CMK (cell line): ENCODE measurements at regions not wholly inside any gene's neighbourhood (a gene's known extent, or its start where the extent isn't known, plus 50 kb on each side); places are given as distances from the start of the nearest gene placed in this dataset.
A peak's percentile ranks its signal among the peaks of the same experiment; 100 is the strongest.

Source experiments
- DNase-seq: peaks from one replicate; pipeline ENCODE4 v3.0.0-alpha.2; 2010; ENCODE audit warnings: low read depth

DNA sequence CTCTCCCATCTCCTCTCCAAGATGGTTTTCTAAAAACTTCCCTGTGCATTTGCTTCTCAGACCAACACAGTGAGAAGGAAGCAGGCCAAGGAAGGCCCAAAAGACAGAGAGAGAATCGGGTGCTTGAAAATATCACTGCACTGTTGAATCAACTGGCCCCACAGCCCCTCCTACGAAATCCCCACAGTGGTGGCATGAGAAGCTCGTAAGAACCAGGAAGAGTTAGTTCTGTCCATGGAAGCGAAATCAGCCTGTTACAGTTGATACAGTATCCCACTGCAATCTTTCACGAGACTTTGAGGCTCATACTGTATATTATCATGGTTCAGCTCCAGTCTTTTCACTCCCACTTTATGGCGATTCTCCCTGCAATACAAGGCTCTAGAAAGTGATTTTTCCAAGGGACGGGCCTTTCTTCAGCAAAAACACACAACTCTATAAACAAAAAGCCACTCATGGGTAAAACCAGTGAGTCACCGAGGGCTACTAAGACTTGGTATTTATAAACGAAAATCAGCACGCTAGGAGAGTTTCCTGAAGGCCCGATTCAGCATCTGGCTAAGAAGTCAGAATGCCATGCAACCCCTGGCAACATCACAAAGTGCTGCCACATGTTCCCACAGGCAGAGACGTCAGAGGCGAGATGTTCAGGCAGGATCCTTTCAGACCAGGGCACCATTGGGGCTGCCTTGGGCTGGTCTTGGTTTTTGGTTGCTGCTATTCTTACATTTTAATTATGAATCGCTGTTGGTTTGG is 185.7 kb downstream of the IRX5 start:
- DNase-seq, result no peak

DNA sequence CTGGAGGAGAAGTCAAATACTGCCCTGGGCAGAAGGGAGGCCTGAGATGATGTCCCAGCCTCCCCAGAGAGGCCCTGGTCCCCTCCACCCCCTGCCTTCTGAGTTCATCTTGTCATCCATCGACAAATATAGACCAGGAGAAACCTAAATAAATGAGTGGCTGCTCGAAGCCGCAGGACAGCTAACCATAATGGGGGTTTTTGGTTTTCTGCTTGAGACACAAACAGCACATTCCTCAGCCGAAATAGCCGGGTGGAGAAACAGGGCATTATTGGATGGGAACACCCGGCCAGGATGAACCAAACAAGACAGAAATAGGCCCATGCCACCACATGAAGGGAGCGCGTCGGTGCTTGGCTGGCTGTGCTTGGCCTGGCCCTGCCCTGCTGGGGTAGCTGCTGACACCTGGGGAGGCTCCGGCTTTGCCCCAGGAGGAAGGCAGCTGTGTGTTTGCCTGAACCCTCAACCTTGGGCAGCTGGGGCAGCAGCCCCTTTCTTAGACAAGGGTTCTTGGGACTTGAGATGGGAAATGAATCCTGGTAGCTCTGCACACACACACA is 188.1 kb downstream of the IRX5 start:
- no peak for DNase-seq

DNA sequence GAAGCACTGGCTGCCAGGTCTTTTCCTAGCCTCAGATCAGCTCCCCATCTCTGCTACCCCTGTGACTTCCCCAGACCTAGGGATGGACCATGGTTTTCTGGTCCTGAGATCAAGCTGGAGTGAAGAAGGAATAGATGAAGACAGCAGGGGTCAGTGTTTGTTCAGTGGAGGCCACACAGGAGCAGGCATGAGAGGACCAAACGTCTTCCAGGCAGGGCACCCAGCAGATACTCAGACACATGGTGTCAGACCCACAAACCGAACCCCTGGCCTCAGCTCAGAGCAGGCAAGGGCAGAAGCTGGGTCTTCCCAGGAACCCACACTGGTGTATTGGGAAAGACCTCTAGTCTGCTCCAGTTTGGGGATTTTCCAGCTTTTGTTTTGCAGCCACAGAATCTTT is 189.7 kb downstream of the IRX5 start:
- DNase-seq, result peak; percentile 7

DNA sequence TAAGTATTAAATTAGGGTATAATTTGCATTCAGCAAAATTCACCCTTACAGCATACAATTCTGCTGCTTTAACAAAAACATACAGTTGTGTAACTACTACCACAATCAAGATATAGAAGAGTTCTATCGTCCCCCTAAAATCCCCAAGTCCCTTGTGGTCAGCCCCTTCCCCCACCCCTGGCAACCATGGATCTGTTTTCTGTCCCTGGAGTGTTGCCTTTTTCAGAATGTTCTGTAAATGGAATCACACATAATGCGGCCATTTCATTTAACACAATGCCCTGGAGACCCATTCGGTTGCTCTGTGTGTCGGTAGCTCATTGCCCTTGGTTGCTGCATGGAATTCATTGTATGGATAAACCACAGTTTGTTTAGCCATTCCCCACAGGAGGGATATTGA is 190.2 kb downstream of the IRX5 start:
- no peak for DNase-seq

DNA sequence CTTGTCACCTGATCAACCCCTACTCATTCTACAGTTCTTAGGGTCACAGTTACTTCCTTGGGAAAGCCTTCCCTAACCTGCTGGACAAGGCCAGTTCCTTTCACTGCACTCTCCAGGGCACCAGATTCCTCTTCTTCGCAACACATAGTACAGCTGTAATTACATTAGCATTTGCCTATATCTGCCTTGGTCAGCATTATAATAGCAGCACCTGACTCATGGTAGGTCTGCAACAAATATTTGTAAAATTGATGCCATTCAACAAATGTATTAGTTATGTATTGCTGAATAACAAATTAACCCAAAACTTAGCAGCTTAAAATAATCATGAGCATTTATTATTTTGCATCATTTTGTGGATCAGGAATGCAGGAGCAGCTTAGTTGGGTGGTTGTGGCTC is 193.0 kb downstream of the IRX5 start:
- no peak for DNase-seq

DNA sequence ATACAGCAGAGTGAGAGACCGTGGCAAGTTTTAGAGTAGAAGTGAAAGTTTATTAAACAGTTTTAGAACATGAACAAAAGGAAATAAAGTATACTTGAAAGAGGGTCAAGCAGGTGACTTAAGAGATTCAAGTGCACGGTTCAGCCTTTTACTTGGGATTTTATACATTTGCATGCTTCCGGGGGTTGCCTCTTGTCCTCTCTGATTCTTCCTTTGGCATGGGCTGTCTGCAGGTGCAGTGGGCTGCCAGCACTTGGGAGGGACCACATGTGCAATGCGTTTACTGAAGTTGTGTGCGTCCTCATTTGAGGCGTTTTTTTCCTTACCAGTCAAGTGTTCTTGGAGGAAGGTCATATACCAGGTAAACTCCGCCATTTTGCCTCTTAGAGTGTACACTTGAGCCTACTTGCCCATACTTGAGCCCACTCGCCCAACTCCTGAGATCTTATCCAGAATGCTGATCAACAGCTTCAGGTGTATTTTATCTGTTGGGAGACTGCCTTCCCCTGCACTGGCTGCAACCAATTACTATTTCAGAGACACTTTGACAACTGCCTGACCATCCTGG is 195.2 kb downstream of the IRX5 start:
- no peak for DNase-seq

DNA sequence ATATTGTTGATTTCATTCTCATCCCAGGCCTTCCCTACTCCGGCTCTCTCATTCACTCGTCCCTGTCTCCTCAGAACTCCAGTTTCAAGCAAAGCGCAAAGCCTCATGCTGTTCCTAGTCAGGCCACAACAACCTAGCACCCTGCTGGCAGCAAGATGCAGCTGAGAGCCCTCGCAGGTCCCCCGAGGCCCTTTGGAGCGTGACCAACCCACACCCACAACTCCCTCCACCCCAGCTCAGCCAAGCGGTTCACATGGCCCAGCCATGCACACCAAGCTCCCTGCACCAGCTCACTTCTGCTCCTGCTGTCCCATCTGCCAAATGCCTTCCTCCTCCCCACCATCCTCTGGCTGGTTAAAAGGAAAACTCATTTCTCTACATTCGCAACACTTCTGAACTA is 195.8 kb downstream of the IRX5 start:
- no peak for DNase-seq

DNA sequence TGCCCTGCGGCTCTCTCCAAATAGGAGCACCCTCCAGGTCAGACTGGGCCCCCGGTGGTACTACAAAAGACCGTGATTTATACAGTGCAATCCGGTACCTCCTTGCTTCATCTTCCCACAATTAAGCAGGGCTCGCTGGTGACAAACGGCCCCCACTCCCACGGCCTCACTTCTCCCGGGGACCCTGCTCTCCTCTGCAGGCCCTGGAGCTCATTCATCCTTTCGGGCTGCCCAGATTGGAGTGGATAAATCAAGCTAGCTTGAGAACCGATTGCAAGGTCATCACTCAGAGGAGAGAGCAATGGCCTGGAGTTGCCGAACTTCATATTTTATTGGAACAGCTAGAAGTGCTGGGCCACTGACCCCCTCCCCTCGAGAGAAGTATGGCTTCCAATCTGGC is 193.5 kb upstream of the IRX6 start:
- DNase-seq, result no peak

DNA sequence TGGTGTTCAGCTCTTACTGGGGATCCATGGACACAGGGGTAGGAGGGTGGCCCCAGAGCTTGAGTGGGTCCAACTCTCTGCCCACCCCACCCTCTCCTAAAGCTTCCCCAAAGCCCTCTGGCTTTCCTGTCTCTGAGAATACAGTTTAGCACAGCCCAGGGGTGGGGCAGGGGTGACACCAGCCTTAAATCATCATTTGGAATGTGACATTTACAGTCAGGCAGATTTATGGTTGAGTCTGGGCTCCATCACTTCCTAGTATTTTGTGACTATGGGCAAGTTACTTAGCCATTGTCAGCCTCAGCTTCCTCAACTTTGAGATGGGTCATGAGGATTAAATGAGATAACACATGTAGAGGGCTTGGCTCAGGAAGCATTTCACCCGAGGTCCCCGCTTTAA is 193.1 kb upstream of the IRX6 start:
- DNase-seq, result no peak

DNA sequence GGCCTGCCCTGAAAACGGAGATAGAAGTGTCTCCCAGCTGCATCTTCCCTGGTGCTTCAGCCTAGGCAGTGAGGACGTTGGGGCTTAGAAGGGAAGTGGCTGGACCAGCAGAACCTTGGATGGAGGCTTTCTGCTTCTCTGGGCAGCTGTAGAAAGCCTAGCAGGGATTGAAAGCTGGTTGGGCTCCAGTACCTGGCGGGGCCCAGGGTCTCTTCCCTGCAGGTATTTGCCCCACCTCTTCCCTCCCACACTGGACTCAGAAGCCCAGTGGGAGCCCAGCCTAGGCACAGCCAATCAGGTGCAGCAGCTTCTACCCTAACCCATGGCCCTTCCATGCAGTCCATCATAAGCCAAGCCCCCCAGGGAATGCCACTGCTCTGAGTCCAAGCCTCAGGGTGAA is 190.3 kb upstream of the IRX6 start:
- no peak for DNase-seq

DNA sequence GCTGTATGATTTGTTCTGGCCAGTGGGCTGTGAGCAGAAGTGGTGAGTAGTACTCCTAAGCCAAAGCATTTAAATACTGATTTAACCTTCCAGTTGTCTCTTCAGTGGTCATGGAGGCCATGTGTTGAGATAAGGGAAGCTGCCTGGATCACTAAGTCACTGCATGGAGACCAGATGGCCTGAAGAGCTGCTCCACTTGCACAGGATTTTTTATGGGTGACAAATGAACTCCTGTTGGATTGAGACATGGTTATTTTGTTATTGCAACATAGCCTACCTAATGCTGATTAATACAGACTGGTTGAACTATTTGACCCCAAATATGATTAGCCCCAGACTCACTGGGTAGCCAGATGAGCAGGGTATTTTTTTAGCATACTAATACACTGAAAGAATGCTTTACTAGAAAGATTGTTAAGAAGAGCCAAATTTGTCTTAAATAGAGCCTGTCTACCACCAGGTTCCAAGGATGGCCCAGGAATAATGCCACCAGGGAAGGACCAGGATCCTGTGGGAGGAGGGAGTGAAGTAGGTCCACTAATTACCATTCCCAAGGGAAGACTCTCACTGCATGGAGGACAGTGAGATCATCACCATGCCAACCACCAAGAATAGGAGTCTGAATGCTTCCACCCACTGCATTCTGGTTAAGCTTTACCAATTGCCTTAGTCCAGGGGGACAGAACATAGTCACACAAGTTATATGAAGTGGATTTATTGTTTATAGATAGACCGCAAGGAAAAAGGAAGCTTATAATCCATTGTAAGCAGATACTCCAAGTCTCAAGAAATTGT is 187.4 kb upstream of the IRX6 start:
- no peak for DNase-seq

DNA sequence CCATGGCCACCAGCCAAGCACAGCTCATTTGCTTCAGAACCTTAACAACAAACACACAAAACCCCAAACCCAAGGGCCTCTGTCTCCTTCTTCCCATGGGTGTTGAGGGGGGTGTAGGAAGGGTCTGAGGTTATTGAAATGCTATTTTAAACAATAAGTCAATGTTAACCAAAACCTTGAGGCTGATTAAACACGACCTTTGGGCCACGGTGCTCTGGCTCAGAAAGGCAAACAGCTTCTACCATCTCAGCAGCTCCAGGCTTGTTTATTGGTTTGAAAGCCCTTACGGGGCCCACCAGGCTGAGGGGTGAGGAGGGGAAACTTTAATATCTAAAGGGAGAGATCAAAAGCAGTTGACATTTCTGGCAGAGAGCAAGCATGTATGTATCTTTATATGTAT is 185.7 kb upstream of the IRX6 start:
- DNase-seq, result no peak

DNA sequence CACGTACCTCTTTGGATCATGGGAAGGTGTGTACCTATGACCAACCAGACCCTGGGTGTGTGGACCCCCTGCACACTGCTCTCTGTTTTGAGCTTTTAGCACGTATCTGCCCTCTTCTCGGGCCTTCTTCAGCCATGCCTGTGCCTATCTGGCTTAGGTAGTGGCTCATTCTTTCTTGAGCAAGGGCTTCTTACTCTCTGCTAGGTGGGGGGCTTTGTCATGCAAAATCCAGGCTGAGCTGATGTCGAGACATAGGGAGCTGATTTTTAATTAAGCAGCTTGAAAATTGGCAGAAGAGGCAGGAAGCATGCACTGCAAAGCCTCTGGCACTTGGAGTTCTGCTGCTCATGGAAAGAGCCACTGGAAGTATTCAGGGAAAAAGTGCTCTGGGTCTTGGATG is 181.6 kb upstream of the IRX6 start:
- DNase-seq, result no peak

DNA sequence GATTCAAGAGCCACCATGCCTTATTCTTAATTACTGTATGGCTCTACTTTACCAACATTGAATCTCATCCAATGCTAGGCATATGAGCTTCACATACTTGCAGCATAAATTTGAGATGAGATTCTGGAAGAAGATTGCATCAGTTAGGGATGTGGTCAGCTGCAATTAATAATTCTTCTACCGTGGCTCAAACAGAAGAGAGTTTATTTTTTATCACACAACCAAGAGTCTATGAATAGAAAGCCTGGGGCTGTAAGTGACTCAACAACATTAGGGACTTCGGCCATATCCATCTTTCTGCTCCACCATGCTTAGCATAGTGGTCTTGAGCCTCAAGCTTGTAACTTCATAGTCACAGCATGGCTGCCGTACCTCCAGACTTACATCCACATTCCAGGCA is 179.4 kb upstream of the IRX6 start:
- no peak for DNase-seq

DNA sequence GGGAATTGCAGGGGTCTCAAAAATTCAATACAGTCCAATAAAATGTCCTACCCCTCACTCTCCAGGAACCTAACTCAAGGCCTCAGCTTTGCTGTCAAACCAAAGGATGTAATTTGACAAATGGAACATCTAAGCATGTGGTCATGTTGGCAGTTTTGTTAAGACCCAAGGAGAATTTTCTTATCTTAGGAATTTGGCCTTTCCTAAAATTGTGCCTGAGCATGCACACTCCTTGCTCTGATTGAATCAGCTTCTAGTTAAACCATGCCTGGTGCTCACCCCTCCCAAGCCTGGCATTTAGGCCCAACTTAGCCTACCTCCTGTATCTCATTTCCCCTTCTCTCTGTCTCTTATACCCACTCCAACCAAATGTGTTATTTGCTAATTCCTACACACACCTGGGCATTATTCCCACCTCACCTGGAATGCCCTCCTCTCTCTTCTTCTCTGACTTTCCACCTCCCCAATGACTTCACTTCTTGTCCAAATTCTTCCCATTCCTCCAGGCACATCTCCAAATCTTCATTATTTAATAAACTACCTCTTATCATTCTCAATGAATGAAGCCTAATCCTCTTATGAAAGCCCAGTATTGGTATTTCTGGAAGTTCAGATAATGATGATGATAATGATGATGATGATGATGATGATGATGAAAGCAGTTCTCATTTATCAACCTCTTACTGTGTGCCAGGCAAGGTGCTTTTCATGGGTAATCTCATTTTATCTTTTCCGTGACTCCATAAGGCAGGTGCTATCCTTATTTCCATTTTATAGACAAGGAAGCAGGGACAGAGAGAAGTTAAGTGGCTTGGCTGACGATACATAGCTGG is 178.0 kb upstream of the IRX6 start:
- DNase-seq, result no peak

DNA sequence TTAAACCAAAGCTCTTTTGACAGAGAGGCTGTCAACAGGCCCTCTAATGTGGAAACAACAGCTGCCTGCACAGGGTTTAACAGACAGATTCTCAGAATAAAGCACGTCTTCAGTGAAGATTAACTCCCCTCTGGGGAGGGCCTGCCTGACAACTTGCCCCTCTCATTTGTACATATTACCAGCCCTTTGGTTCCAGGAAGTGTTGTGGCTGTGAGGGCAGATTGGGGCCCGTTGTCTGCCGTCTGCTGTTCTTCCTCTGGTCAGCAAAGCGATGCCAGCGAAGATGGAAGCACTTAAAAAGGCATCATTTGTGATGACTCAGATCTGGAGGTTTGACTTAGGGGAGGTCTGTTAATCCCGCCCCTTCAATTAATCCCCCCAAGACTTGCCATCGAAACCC is 177.0 kb upstream of the IRX6 start:
- DNase-seq, result no peak

DNA sequence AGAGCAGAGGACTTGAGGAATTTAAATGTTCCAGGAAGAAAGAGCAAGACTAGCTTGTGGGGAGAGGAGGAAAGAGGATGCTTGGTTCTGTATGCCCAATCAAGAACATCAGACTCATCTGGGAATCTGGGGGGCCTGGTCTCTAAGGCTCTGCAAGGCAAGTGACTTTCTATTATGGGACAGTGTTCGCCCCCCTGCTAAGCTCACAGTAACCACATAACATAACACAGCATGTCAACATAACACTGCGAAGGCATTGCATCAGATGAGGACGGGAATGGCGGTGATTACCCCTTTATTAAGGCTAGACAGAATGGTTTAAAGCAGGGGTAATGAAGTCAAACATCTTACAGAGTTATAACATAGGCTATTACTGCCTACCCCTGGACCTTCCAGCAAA is 176.6 kb upstream of the IRX6 start:
- no peak for DNase-seq

DNA sequence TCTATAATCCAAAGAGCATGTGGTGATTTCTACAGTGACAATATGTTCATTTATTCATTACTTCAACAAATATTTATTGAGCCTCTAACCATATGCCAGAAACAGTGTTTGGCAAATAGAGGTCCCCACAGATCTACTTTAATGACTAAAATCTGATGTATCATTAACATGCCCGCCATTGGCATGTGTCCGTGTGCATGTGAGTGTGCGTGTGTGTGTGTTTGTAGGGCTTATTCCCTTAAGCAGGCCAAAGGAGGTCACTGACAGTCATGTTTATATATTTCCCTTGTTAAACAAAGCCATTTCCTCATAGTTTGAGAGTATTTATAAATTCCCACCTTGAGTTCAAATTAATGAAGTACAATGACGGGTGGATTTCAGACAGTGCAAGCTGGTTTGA is 174.4 kb upstream of the IRX6 start:
- no peak for DNase-seq

DNA sequence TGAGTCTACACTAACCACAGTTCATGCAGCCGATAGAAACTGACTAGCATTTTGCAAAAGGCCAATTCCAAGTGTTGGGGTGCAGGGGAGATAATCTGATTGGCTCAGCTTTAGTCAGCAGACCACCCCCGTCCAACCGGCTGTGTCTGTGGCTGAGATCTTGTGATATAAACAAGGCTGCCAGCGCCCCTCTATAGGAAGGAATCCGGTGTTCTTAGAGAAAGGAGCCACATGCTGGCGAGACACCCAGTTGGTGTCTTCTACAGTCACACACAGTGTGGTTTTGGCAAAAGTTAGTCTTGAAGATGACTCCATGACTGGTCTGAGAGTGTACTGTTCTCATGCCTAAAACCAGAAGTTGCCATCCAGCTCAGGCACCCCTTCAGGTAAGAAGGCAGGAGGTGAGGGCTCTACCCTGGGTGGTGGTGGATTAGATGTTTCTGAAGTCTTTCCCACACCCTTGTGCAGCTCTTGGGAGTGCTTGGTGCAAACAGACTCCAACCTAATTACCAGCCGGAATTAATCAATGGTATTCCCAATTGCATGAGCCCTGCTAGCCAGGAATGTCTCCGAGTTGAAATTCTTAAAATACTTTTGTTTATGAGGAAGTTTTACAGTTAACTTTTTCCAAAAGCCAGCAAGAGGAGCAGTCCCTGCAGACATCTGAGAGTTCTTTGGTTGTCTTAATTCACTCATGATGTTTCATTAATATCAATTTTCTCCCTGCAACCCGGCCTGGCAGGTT is 172.3 kb upstream of the IRX6 start:
- DNase-seq, result no peak

DNA sequence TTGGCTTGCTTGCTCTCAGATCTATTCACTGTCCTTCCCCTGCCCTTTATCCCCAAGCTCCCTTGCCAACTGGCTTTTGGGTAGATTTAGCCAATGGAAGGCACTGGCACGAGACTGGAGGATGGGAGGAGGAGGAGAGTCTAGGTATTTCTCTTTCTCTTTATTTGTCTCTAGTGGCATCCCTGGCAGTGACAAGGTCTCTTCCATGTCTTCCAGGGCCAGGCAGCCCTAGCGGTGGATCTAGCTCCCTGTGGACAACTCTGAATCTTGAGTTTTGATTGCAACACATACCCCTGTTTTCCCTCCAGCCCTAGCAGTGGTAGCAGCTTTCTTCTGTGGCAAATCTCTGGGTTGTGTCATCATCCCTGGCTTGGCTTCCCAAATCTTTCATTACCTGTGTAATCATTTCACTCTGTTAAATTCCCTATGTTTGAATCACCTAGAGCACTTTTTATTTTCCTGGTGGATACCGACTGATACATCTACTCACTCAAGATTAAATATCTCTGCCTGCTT is 171.1 kb upstream of the IRX6 start:
- DNase-seq, result no peak

DNA sequence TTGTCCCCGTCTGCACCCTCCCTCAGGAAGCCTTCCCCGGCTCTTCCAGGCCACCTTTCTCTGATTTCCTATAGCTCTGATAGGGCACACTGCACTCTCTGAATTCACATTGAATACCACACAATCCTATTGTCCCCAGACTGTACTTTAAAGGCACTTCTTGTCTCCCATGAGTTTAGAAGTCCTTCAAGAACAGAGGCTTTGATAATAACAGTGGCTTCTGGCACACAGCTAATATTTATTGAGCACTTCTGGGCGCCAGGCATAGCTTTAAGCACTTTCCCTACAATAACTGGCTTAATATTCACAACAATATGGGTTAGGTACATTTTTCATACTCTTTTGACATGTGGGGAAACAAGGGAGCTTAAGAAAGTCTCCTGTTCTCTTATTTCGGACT is 169.7 kb upstream of the IRX6 start:
- no peak for DNase-seq
